ENCODE measurements at regions not wholly inside any gene's neighbourhood (a gene's known extent, or its start where the extent isn't known, plus 50 kb on each side); places are given as distances from the start of the nearest gene placed in this dataset.

DNA sequence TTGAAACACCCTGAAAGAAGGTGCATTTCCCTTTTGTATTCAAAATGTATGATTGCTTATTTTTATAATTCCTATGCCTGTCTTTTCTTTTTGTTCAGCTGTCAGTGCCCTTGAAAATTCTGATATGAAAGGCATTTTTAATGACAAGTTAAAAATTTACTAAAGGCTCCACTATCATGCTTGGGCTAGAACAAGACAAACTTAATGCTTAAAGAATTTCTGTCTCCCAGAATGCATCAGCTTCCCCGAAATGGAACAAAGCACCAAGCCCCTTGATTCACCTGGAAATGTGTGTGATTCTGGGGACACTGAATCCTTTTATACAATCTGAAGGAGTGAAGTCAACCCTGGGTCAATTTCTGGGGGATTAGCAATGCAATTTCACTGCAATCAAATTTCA is 457.5 kb downstream of the LMO4 start:
- TF ChIP-seq, protein P1, sequence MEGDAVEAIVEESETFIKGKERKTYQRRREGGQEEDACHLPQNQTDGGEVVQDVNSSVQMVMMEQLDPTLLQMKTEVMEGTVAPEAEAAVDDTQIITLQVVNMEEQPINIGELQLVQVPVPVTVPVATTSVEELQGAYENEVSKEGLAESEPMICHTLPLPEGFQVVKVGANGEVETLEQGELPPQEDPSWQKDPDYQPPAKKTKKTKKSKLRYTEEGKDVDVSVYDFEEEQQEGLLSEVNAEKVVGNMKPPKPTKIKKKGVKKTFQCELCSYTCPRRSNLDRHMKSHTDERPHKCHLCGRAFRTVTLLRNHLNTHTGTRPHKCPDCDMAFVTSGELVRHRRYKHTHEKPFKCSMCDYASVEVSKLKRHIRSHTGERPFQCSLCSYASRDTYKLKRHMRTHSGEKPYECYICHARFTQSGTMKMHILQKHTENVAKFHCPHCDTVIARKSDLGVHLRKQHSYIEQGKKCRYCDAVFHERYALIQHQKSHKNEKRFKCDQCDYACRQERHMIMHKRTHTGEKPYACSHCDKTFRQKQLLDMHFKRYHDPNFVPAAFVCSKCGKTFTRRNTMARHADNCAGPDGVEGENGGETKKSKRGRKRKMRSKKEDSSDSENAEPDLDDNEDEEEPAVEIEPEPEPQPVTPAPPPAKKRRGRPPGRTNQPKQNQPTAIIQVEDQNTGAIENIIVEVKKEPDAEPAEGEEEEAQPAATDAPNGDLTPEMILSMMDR (IDR thresholded peaks at IDR 0.05): no peak
- TF ChIP-seq EP300 (IDR thresholded peaks at IDR 0.05) (no peak), POLR2A (IDR thresholded peaks at IDR 0.05) (no peak)
